HepG2 (cell line): ENCODE measurements at regions not wholly inside any gene's neighbourhood (a gene's known extent, or its start where the extent isn't known, plus 50 kb on each side); places are given as distances from the start of the nearest gene placed in this dataset.

Experiments
- BRD4 ChIP-seq: sonication (generic); formaldehyde crosslinking; IDR thresholded peaks from 2 replicates; pipeline ENCODE4 v1.4.0; 2020; ENCODE audit warnings: missing genetic modification reagents
- PATZ1 ChIP-seq: sonication (generic); formaldehyde crosslinking; IDR thresholded peaks from 2 replicates; pipeline ENCODE4 v1.4.0; 2020; ENCODE audit warnings: missing genetic modification reagents
- POLR2AphosphoS5 ChIP-seq: IDR thresholded peaks from 2 replicates; pipeline ENCODE4 v1.6.1; 2012; ENCODE audit warnings: low read depth, low read length
- SETDB1 ChIP-seq: sonication (generic); formaldehyde crosslinking; IDR thresholded peaks from 2 replicates; pipeline ENCODE4 v1.5.1; 2020; ENCODE audit warnings: missing genetic modification reagents, mild to moderate bottlenecking, borderline replicate concordance
- SKI ChIP-seq: fragments of 450-650 bp; IDR thresholded peaks from one replicate; pipeline ENCODE4 v1.6.1; 2018; ENCODE audit warnings: mild to moderate bottlenecking; ENCODE audit not compliant: partially characterized antibody
- ZNF354B ChIP-seq: sonication (generic); formaldehyde crosslinking; IDR thresholded peaks from 2 replicates; pipeline ENCODE4 v1.8.0; 2022; ENCODE audit warnings: mild to moderate bottlenecking, missing genetic modification reagents
- ZNF660 ChIP-seq: sonication (generic); formaldehyde crosslinking; IDR thresholded peaks from 2 replicates; pipeline ENCODE4 v1.5.1; 2020; ENCODE audit warnings: mild to moderate bottlenecking, low read depth, missing genetic modification reagents, borderline replicate concordance
- TF ChIP-seq, protein P1 (sequence below): sonication (generic); formaldehyde crosslinking; conservative IDR thresholded peaks from 2 replicates; pipeline ENCODE4 v1.8.0; 2022; ENCODE audit warnings: mild to moderate bottlenecking, moderate library complexity, missing genetic modification reagents

DNA sequence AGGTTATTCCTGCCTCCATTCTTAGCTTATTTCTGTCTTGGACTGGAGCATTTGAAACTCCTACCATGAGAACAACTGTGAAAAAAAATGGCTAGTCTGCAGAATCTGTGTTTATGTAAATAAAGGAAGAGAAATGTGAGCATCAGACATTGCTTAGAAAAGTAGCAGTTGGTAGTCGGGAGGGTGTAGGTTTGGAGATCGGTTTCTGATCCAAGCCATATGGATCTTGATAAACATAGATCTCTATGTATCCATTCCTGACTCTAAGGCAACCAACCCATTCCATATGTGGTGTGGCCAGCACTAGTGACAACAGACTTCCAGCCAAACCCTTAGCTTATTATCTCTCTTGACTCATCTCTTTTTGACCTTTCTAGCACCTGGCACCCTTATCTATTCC, 127.1 kb downstream of the NMUR2 start:
- TF ChIP-seq POLR2AphosphoS5 = no peak
- no peak for TF ChIP-seq SKI
- TF ChIP-seq SETDB1 = no peak
- no peak for TF ChIP-seq PATZ1
- TF ChIP-seq, protein P1, sequence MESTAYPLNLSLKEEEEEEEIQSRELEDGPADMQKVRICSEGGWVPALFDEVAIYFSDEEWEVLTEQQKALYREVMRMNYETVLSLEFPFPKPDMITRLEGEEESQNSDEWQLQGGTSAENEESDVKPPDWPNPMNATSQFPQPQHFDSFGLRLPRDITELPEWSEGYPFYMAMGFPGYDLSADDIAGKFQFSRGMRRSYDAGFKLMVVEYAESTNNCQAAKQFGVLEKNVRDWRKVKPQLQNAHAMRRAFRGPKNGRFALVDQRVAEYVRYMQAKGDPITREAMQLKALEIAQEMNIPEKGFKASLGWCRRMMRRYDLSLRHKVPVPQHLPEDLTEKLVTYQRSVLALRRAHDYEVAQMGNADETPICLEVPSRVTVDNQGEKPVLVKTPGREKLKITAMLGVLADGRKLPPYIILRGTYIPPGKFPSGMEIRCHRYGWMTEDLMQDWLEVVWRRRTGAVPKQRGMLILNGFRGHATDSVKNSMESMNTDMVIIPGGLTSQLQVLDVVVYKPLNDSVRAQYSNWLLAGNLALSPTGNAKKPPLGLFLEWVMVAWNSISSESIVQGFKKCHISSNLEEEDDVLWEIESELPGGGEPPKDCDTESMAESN (CRISPR knock-in tag) = no peak
- no peak for TF ChIP-seq BRD4 (CRISPR knock-in tag)
- TF ChIP-seq ZNF660 (CRISPR knock-in tag) = no peak
- TF ChIP-seq ZNF354B = no peak
